ENCODE measurements at regions not wholly inside any gene's neighbourhood (a gene's known extent, or its start where the extent isn't known, plus 50 kb on each side); places are given as distances from the start of the nearest gene placed in this dataset.

DNA sequence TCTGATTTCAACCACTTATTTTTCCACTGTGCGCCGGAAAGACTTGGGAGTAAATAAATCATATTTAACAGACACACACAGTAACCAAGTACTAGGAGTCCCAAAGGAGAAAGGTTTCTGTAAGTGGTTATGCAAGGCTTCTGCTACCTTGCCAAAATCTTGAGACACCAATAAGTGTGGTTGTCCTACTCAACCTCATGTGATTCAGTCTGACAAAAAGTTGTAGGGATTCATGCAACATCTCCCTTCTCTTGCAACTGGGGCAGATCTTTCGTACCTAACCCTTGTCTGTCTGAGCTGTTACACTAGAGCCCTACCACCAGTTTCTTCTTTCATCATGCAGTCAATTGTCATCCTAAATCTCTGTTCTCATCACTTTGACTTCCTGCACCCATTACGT, 69.9 kb upstream of the NUDT7 start:
- no peaks in the 10 kb centered on the region for H3K9me3 ChIP-seq (ENCODE audit: low read depth)

GRCh38 chr16:77657016-77657415, 65.3 kb upstream of the NUDT7 start:
- Mint-ChIP-seq H3K27me3 (ENCODE audit: insufficient read depth, low read depth) (no peaks in the 10 kb centered on the region), H3K36me3 (no peaks in the 10 kb centered on the region), H3K4me1 (peaks cover 6% of the 10 kb centered on the region), H3K27ac (no peak overlapping the region), H3K4me3 (no peak overlapping the region), H3K9me3 (no peaks in the 10 kb centered on the region)
- no peaks in the 10 kb centered on the region for H3F3A ChIP-seq (ENCODE audit: low read depth)
- no peaks in the 10 kb centered on the region for H4K20me1 ChIP-seq (ENCODE audit: low read depth)
- no peak overlapping the region for H3K4me2 ChIP-seq
- no peaks in the 10 kb centered on the region for H3K4me1 ChIP-seq
- H3K36me3 ChIP-seq = no peaks in the 10 kb centered on the region
- H3K79me2 ChIP-seq (ENCODE audit: low read depth) = no peaks in the 10 kb centered on the region
- H3K27me3 ChIP-seq = no peaks in the 10 kb centered on the region
- H3K9me3 ChIP-seq (ENCODE audit: low read depth) = no peaks in the 10 kb centered on the region
- DNase-seq (ENCODE audit: low spot score) = peak; percentile 31
- no peak overlapping the region for H3K9ac ChIP-seq
- TF ChIP-seq EZH2phosphoT487 (IDR thresholded peaks at IDR 0.05) = no peak
- TF ChIP-seq EZH2 (IDR thresholded peaks at IDR 0.05) = no peak
- TF ChIP-seq, protein P1, sequence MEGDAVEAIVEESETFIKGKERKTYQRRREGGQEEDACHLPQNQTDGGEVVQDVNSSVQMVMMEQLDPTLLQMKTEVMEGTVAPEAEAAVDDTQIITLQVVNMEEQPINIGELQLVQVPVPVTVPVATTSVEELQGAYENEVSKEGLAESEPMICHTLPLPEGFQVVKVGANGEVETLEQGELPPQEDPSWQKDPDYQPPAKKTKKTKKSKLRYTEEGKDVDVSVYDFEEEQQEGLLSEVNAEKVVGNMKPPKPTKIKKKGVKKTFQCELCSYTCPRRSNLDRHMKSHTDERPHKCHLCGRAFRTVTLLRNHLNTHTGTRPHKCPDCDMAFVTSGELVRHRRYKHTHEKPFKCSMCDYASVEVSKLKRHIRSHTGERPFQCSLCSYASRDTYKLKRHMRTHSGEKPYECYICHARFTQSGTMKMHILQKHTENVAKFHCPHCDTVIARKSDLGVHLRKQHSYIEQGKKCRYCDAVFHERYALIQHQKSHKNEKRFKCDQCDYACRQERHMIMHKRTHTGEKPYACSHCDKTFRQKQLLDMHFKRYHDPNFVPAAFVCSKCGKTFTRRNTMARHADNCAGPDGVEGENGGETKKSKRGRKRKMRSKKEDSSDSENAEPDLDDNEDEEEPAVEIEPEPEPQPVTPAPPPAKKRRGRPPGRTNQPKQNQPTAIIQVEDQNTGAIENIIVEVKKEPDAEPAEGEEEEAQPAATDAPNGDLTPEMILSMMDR (IDR thresholded peaks at IDR 0.05) = peak; percentile 9
- H2AFZ ChIP-seq (replicated peaks) = no peak overlapping the region
- H3K4me3 ChIP-seq = no peak overlapping the region
- H3K27ac ChIP-seq = no peak overlapping the region

More for the DNA sequence above, 69.9 kb upstream of the NUDT7 start:
- DNase-seq (ENCODE audit: low spot score) = no peak
- H3F3A ChIP-seq (ENCODE audit: low read depth) = no peaks in the 10 kb centered on the region
- no peak overlapping the region for H3K9ac ChIP-seq
- TF ChIP-seq EZH2phosphoT487 (IDR thresholded peaks at IDR 0.05) (no peak), EZH2 (IDR thresholded peaks at IDR 0.05) (no peak)
- TF ChIP-seq, protein P1 (IDR thresholded peaks at IDR 0.05) = no peak
- H4K20me1 ChIP-seq (ENCODE audit: low read depth) = no peaks in the 10 kb centered on the region
- no peak overlapping the region for H3K4me3 ChIP-seq
- no peaks in the 10 kb centered on the region for H3K79me2 ChIP-seq (ENCODE audit: low read depth)
- H3K4me2 ChIP-seq = no peak overlapping the region
- no peaks in the 10 kb centered on the region for H3K4me1 ChIP-seq
- H3K27ac Mint-ChIP-seq = no peak overlapping the region
- no peaks in the 10 kb centered on the region for H3K36me3 Mint-ChIP-seq
- H3K27me3 ChIP-seq = no peaks in the 10 kb centered on the region
- no peak overlapping the region for H3K4me3 Mint-ChIP-seq
- no peaks in the 10 kb centered on the region for H3K9me3 Mint-ChIP-seq
- no peak overlapping the region for H3K27ac ChIP-seq
- no peaks in the 10 kb centered on the region for H3K4me1 Mint-ChIP-seq
- no peaks in the 10 kb centered on the region for H3K36me3 ChIP-seq
- no peak overlapping the region for H2AFZ ChIP-seq (replicated peaks)
- H3K27me3 Mint-ChIP-seq (ENCODE audit: insufficient read depth, low read depth) = peaks cover 2% of the 10 kb centered on the region

DNA sequence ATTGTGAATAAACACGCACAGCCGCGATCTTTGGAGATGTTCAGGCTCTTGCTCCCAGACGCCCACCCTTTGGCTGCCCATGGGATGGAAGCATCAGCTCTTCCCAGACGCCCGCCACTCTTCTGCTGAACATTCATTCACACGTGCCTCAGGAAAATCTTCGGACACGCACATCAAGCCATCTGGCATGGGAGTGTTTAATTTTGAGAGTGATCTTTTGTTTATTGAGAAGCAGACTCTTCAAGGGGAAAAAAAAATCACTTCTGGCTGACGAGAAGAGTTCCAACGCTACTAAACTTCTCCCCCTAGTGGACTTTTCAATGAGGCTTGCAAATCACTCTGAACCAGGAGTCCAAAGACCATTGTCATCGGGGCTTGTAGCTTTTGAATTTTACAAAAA, 62.0 kb upstream of the NUDT7 start:
- Histone ChIP-seq H3K9me3 (ENCODE audit: low read depth) (no peaks in the 10 kb centered on the region), H3K9ac (no peak overlapping the region), H4K20me1 (ENCODE audit: low read depth) (no peaks in the 10 kb centered on the region), H3K79me2 (ENCODE audit: low read depth) (no peaks in the 10 kb centered on the region), H2AFZ (replicated peaks) (peak overlapping the region; percentile 83), H3F3A (ENCODE audit: low read depth) (no peaks in the 10 kb centered on the region), H3K36me3 (no peaks in the 10 kb centered on the region), H3K4me1 (no peaks in the 10 kb centered on the region), H3K4me2 (no peak overlapping the region), H3K27me3 (no peaks in the 10 kb centered on the region), H3K4me3 (no peak overlapping the region), H3K27ac (no peak overlapping the region)
- peak; percentile 62 for DNase-seq (ENCODE audit: low spot score)
- TF ChIP-seq EZH2 (IDR thresholded peaks at IDR 0.05) (no peak), EZH2phosphoT487 (IDR thresholded peaks at IDR 0.05) (no peak)
- TF ChIP-seq, protein P1 (IDR thresholded peaks at IDR 0.05) = peak; percentile 73
- peaks cover 2% of the 10 kb centered on the region for H3K27me3 Mint-ChIP-seq (ENCODE audit: insufficient read depth, low read depth)
- no peak overlapping the region for H3K27ac Mint-ChIP-seq
- H3K4me1 Mint-ChIP-seq = peaks cover 6% of the 10 kb centered on the region
- H3K4me3 Mint-ChIP-seq = no peak overlapping the region
- peaks cover 2% of the 10 kb centered on the region for H3K9me3 Mint-ChIP-seq
- H3K36me3 Mint-ChIP-seq = no peaks in the 10 kb centered on the region

All from neural progenitor cell (in vitro differentiated cells).